Sigmoid colon (tissue), 4 donors: ENCODE measurements at regions not wholly inside any gene's neighbourhood (a gene's known extent, or its start where the extent isn't known, plus 50 kb on each side); places are given as distances from the start of the nearest gene placed in this dataset.

Experiments
- CTCF ChIP-seq, 4 experiments: fragments of 450-650 bp in 3 of 4; fragments of 200-600 bp in 1 of 4; IDR thresholded peaks; one replicate each; pipeline ENCODE4 v1.5.1; 2016 to 2019; ENCODE audit warnings: antibody characterized with exemption in 4 of 4, mild to moderate bottlenecking in 3 of 4, moderate library complexity in 2 of 4
- POLR2A ChIP-seq, 2 donors: fragments of 450-650 bp; IDR thresholded peaks; one replicate each; pipeline ENCODE4 v1.6.1; 2016; ENCODE audit warnings: antibody characterized with exemption in 2 of 2, mild to moderate bottlenecking in 2 of 2, moderate library complexity in 2 of 2
- POLR2AphosphoS5 ChIP-seq, 4 donors: sonication (generic); formaldehyde crosslinking; IDR thresholded peaks; one replicate each; pipeline ENCODE4 v1.6.1; 2017; ENCODE audit warnings: antibody characterized with exemption in 4 of 4

GRCh38 chr14:98112194-98112780, 1159.7 kb downstream of the BCL11B start:
- TF ChIP-seq CTCF (IDR thresholded peaks at IDR 0.05) (no peak), POLR2A (IDR thresholded peaks at IDR 0.05) (no peak), POLR2AphosphoS5 (IDR thresholded peaks at IDR 0.05) (no peak)
